H9 (cell line): ENCODE measurements at regions not wholly inside any gene's neighbourhood (a gene's known extent, or its start where the extent isn't known, plus 50 kb on each side); places are given as distances from the start of the nearest gene placed in this dataset.

ENCODE experiments used
- DNase-seq: peaks from one replicate; pipeline ENCODE4 v3.0.0-alpha.2; 2017
- H2AFZ ChIP-seq: one replicate; pipeline ENCODE4 v1.6.1; 2013; ENCODE audit warnings: mild to moderate bottlenecking, low read length, control low read depth, moderate library complexity
- H2AK5ac ChIP-seq: 2 replicates; pipeline ENCODE4 v1.6.1; 2013; ENCODE audit warnings: low read length, control low read depth, mixed read lengths; ENCODE audit not compliant: insufficient read length
- H2BK120ac ChIP-seq: one replicate; pipeline ENCODE4 v1.6.1; 2013; ENCODE audit warnings: low read depth, mild to moderate bottlenecking, low read length, control low read depth, inconsistent platforms; ENCODE audit not compliant: poor library complexity, severe bottlenecking
- H2BK12ac ChIP-seq: 2 replicates; pipeline ENCODE4 v1.6.1; 2013; ENCODE audit warnings: low read length, control low read depth, mixed read lengths, low read depth; ENCODE audit not compliant: insufficient read length
- H2BK15ac ChIP-seq: 2 replicates; pipeline ENCODE4 v1.6.1; 2013; ENCODE audit warnings: low read depth, low read length, control low read depth
- H2BK20ac ChIP-seq: one replicate; pipeline ENCODE4 v1.6.1; 2013; ENCODE audit warnings: low read depth, mild to moderate bottlenecking, low read length, control low read depth, inconsistent platforms; ENCODE audit not compliant: poor library complexity, severe bottlenecking
- H2BK5ac ChIP-seq: 2 replicates; pipeline ENCODE4 v1.6.1; 2013; ENCODE audit warnings: low read length, control low read depth, mixed read lengths; ENCODE audit not compliant: insufficient read length
- H3K14ac ChIP-seq: 2 replicates; pipeline ENCODE4 v1.6.1; 2013; ENCODE audit warnings: low read length, control low read depth; ENCODE audit not compliant: insufficient read depth
- H3K18ac ChIP-seq: 2 replicates; pipeline ENCODE4 v1.6.1; 2013; ENCODE audit warnings: low read depth, mild to moderate bottlenecking, mixed read lengths, low read length, control low read depth; ENCODE audit not compliant: insufficient read length
- H3K23ac ChIP-seq: 2 replicates; pipeline ENCODE4 v1.6.1; 2013; ENCODE audit warnings: low read length, control low read depth, mixed read lengths, low read depth; ENCODE audit not compliant: insufficient read length
- H3K23me2 ChIP-seq: 2 replicates; pipeline ENCODE4 v1.6.1; 2013; ENCODE audit warnings: low read depth, mild to moderate bottlenecking, mixed read lengths, low read length, control low read depth; ENCODE audit not compliant: insufficient read length, poor library complexity, severe bottlenecking
- H3K27ac ChIP-seq: 2 replicates; pipeline ENCODE4 v1.5.1; 2013; ENCODE audit warnings: low read length, control low read depth, mixed read lengths, low read depth; ENCODE audit not compliant: insufficient read length
- H3K27me3 ChIP-seq: 2 replicates; pipeline ENCODE4 v1.6.1; 2013; ENCODE audit warnings: low read length, control low read depth, inconsistent platforms; ENCODE audit not compliant: insufficient read depth
- H3K4ac ChIP-seq: 2 replicates; pipeline ENCODE4 v1.6.1; 2013; ENCODE audit warnings: low read depth, mild to moderate bottlenecking, control low read depth, inconsistent platforms, low read length, moderate library complexity
- H3K4me1 ChIP-seq: 2 replicates; pipeline ENCODE4 v1.6.1; 2013; ENCODE audit warnings: low read length, control low read depth, inconsistent platforms; ENCODE audit not compliant: insufficient read depth
- H3K4me2 ChIP-seq: 2 replicates; pipeline ENCODE4 v1.6.1; 2013; ENCODE audit warnings: low read length, control low read depth, mixed read lengths; ENCODE audit not compliant: insufficient read length, insufficient read depth
- H3K56ac ChIP-seq: 2 replicates; pipeline ENCODE4 v1.6.1; 2013; ENCODE audit warnings: low read depth, mild to moderate bottlenecking, mixed read lengths, low read length, control low read depth; ENCODE audit not compliant: insufficient read length
- H3K79me1 ChIP-seq: 2 replicates; pipeline ENCODE4 v1.6.1; 2013; ENCODE audit warnings: low read depth, mild to moderate bottlenecking, moderate library complexity, low read length, control low read depth, inconsistent platforms; ENCODE audit not compliant: insufficient read depth, poor library complexity, severe bottlenecking
- H3K79me2 ChIP-seq: 2 replicates; pipeline ENCODE4 v1.6.1; 2013; ENCODE audit warnings: low read length, control low read depth, inconsistent platforms; ENCODE audit not compliant: insufficient read depth
- H3K9ac ChIP-seq: 2 replicates; pipeline ENCODE4 v1.6.1; 2013; ENCODE audit warnings: low read length, control low read depth, mixed read lengths; ENCODE audit not compliant: insufficient read length; ENCODE audit errors: extremely low read depth
- H3K9me3 ChIP-seq: one replicate; pipeline ENCODE4 v1.6.1; 2013; ENCODE audit warnings: low read depth, low read length, inconsistent platforms; ENCODE audit not compliant: control insufficient read depth
- H3T11ph ChIP-seq: one replicate; pipeline ENCODE4 v1.6.1; 2013; ENCODE audit warnings: mild to moderate bottlenecking, low read length, control low read depth, inconsistent platforms
- H4K20me1 ChIP-seq: one replicate; pipeline ENCODE4 v1.6.1; 2013; ENCODE audit not compliant: control insufficient read depth, insufficient read length, insufficient read depth
- H4K5ac ChIP-seq: 2 replicates; pipeline ENCODE4 v1.6.1; 2013; ENCODE audit warnings: low read depth, mild to moderate bottlenecking, mixed read lengths, low read length, control low read depth; ENCODE audit not compliant: insufficient read length
- H4K8ac ChIP-seq: replicated peaks from 2 replicates; pipeline ENCODE4 v1.6.1; 2013; ENCODE audit warnings: low read length, control low read depth, mixed read lengths, low read depth; ENCODE audit not compliant: insufficient read length
- H4K91ac ChIP-seq: 2 replicates; pipeline ENCODE4 v1.6.1; 2013; ENCODE audit warnings: low read depth, mild to moderate bottlenecking, moderate library complexity, mixed read lengths, low read length, control low read depth; ENCODE audit not compliant: insufficient read length
- H3K27ac Mint-ChIP-seq, 3 experiments: 2 replicates in 2 of 3; 3 replicates in 1 of 3; pipeline ENCODE4 v1.8.0; 2020 to 2021; ENCODE audit warnings: mixed read lengths in 3 of 3, mild to moderate bottlenecking in 1 of 3, moderate library complexity in 1 of 3
- H3K27me3 Mint-ChIP-seq: 2 replicates; pipeline ENCODE4 v1.8.0; 2021; ENCODE audit warnings: low read depth, mild to moderate bottlenecking, moderate library complexity, mixed read lengths
- H3K36me3 Mint-ChIP-seq, 3 experiments: 2 replicates in 2 of 3; 3 replicates in 1 of 3; pipeline ENCODE4 v1.8.0; 2020 to 2021; ENCODE audit warnings: low read depth in 3 of 3, mixed read lengths in 3 of 3; ENCODE audit not compliant: insufficient read depth in 1 of 3
- H3K4me1 Mint-ChIP-seq, 2 experiments: 2 replicates each; pipeline ENCODE4 v1.8.0; 2020; ENCODE audit warnings: mixed read lengths in 2 of 2
- H3K4me3 Mint-ChIP-seq, 2 experiments: 2 replicates in 1 of 2; 3 replicates in 1 of 2; pipeline ENCODE4 v1.8.0; 2020 to 2021; ENCODE audit warnings: mild to moderate bottlenecking in 2 of 2, mixed read lengths in 2 of 2, moderate library complexity in 1 of 2
- H3K9me3 Mint-ChIP-seq, 2 experiments: 2 replicates in 1 of 2; 3 replicates in 1 of 2; pipeline ENCODE4 v1.8.0; 2020; ENCODE audit warnings: mild to moderate bottlenecking in 2 of 2, mixed read lengths in 2 of 2, moderate library complexity in 1 of 2
- WGBS: extraction: QIAGEN DNeasy Blood & Tissue Kit; methylation state at CpG from one replicate; pipeline ENCODE4 v1.1.7; 2013; ENCODE audit warnings: missing lambda C conversion rate, low lambda C conversion rate, mixed read lengths; ENCODE audit not compliant: insufficient read length; ENCODE audit errors: extremely low coverage; 5-methylcytosine and 5-hydroxymethylcytosine counted together
- TF ChIP-seq, protein P1 (sequence below): fragments of 200-600 bp; sonication (generic); conservative IDR thresholded peaks from 3 replicates; pipeline ENCODE4 v1.8.0; 2021; ENCODE audit warnings: antibody characterized with exemption, mild to moderate bottlenecking

DNA sequence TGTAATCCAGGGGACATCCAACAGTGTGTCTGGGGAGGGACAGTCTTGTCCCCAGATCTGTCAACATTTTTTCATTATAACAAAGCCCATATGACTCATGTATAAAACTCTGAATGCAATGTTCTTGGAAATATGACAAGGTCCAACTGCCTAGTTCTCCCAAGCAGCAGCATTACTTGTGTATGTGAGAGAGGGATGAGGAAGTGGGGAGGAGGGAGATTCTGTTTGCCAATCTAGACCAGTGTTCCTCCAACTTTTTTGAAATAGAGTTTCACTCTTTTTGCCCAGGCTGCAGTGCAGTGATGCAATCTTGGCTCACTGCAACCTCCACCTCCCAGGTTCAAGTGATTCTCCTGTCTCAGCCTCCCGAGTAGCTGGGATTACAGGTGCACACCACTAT lies 394.8 kb downstream of the DHX35 start:
- Histone ChIP-seq H2BK15ac (no peak overlapping the region), H3K9me3 (no peaks in the 10 kb centered on the region), H3K79me2 (no peaks in the 10 kb centered on the region), H3K4ac (no peak overlapping the region), H2BK12ac (no peak overlapping the region), H3K4me1 (no peaks in the 10 kb centered on the region), H2AK5ac (no peak overlapping the region), H3K23me2 (no peaks in the 10 kb centered on the region), H3K23ac (no peak overlapping the region), H3K4me2 (no peak overlapping the region), H2BK5ac (no peak overlapping the region), H4K8ac (no peak overlapping the region), H3K27ac (no peak overlapping the region), H4K20me1 (no peaks in the 10 kb centered on the region), H3K27me3 (no peaks in the 10 kb centered on the region), H2BK120ac (no peak overlapping the region), H2AFZ (no peak overlapping the region), H3T11ph (no peak overlapping the region), H3K56ac (no peak overlapping the region), H2BK20ac (no peak overlapping the region), H3K9ac (no peak overlapping the region), H3K14ac (no peak overlapping the region), H3K79me1 (no peaks in the 10 kb centered on the region), H3K18ac (no peak overlapping the region), H4K91ac (no peak overlapping the region), H4K5ac (no peak overlapping the region)
- TF ChIP-seq, protein P1, sequence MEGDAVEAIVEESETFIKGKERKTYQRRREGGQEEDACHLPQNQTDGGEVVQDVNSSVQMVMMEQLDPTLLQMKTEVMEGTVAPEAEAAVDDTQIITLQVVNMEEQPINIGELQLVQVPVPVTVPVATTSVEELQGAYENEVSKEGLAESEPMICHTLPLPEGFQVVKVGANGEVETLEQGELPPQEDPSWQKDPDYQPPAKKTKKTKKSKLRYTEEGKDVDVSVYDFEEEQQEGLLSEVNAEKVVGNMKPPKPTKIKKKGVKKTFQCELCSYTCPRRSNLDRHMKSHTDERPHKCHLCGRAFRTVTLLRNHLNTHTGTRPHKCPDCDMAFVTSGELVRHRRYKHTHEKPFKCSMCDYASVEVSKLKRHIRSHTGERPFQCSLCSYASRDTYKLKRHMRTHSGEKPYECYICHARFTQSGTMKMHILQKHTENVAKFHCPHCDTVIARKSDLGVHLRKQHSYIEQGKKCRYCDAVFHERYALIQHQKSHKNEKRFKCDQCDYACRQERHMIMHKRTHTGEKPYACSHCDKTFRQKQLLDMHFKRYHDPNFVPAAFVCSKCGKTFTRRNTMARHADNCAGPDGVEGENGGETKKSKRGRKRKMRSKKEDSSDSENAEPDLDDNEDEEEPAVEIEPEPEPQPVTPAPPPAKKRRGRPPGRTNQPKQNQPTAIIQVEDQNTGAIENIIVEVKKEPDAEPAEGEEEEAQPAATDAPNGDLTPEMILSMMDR = no peak
- Mint-ChIP-seq H3K9me3 (no peaks in the 10 kb centered on the region; a peak in 1 of 5 replicates), H3K27me3 (no peaks in the 10 kb centered on the region), H3K27ac (no peak overlapping the region), H3K4me1 (no peaks in the 10 kb centered on the region), H3K36me3 (no peaks in the 10 kb centered on the region), H3K4me3 (no peak overlapping the region)
- no CpG with 5 or more reads among the region's 1 CpG for WGBS
- no peak for DNase-seq
